ENCODE measurements at regions not wholly inside any gene's neighbourhood (a gene's known extent, or its start where the extent isn't known, plus 50 kb on each side); places are given as distances from the start of the nearest gene placed in this dataset.

- no peak overlapping the region for H3K4me3 ChIP-seq (ENCODE audit: low read length)
- H3K27ac ChIP-seq (ENCODE audit: low read length) = no peak overlapping the region
- H3K9me3 ChIP-seq (ENCODE audit: control insufficient read depth, low read depth, low read length) = no peaks in the 10 kb centered on the region
- no peaks in the 10 kb centered on the region for H3K27me3 ChIP-seq (ENCODE audit: control insufficient read depth, insufficient read depth, low read length)
- H3K36me3 ChIP-seq (ENCODE audit: control insufficient read depth, low read depth, low read length) = no peaks in the 10 kb centered on the region
- H3K4me1 ChIP-seq (ENCODE audit: control insufficient read depth, low read depth, low read length) = no peaks in the 10 kb centered on the region
- no peak overlapping the region for H3K9ac ChIP-seq (ENCODE audit: low read length)
These were observed 272.2 kb upstream of the KLF12 start for GRCh38 chr13:74406420-74406819.

- Histone ChIP-seq H3K36me3 (ENCODE audit: control insufficient read depth, low read depth, low read length) (no peaks in the 10 kb centered on the region), H3K27ac (ENCODE audit: low read length) (no peak overlapping the region), H3K9me3 (ENCODE audit: control insufficient read depth, low read depth, low read length) (no peaks in the 10 kb centered on the region), H3K4me1 (ENCODE audit: control insufficient read depth, low read depth, low read length) (no peaks in the 10 kb centered on the region), H3K9ac (ENCODE audit: low read length) (no peak overlapping the region), H3K4me3 (ENCODE audit: low read length) (no peak overlapping the region), H3K27me3 (ENCODE audit: control insufficient read depth, insufficient read depth, low read length) (no peaks in the 10 kb centered on the region)
These were observed 264.4 kb upstream of the KLF12 start for GRCh38 chr13:74398599-74398998.

- Histone ChIP-seq H3K4me3 (ENCODE audit: low read length) (no peak overlapping the region), H3K9ac (ENCODE audit: low read length) (no peak overlapping the region), H3K4me1 (ENCODE audit: control insufficient read depth, low read depth, low read length) (no peaks in the 10 kb centered on the region)
These were observed 254.9 kb upstream of the KLF12 start for GRCh38 chr13:74389056-74389455.

GRCh38 chr13:74388626-74389025 lies 254.4 kb upstream of the KLF12 start:
- Histone ChIP-seq H3K9ac (ENCODE audit: low read length) (no peak overlapping the region), H3K4me3 (ENCODE audit: low read length) (no peak overlapping the region), H3K27me3 (ENCODE audit: control insufficient read depth, insufficient read depth, low read length) (no peaks in the 10 kb centered on the region), H3K27ac (ENCODE audit: low read length) (no peak overlapping the region), H3K4me1 (ENCODE audit: control insufficient read depth, low read depth, low read length) (no peaks in the 10 kb centered on the region), H3K36me3 (ENCODE audit: control insufficient read depth, low read depth, low read length) (no peaks in the 10 kb centered on the region), H3K9me3 (ENCODE audit: control insufficient read depth, low read depth, low read length) (no peaks in the 10 kb centered on the region)

More at GRCh38 chr13:74389056-74389455, 254.9 kb upstream of the KLF12 start:
- Histone ChIP-seq H3K27me3 (ENCODE audit: control insufficient read depth, insufficient read depth, low read length) (no peaks in the 10 kb centered on the region), H3K27ac (ENCODE audit: low read length) (no peak overlapping the region), H3K9me3 (ENCODE audit: control insufficient read depth, low read depth, low read length) (no peaks in the 10 kb centered on the region), H3K36me3 (ENCODE audit: control insufficient read depth, low read depth, low read length) (no peaks in the 10 kb centered on the region)

- Histone ChIP-seq H3K4me3 (ENCODE audit: low read length) (no peak overlapping the region), H3K27me3 (ENCODE audit: control insufficient read depth, insufficient read depth, low read length) (no peaks in the 10 kb centered on the region), H3K36me3 (ENCODE audit: control insufficient read depth, low read depth, low read length) (no peaks in the 10 kb centered on the region), H3K27ac (ENCODE audit: low read length) (no peak overlapping the region), H3K9ac (ENCODE audit: low read length) (no peak overlapping the region), H3K4me1 (ENCODE audit: control insufficient read depth, low read depth, low read length) (no peaks in the 10 kb centered on the region), H3K9me3 (ENCODE audit: control insufficient read depth, low read depth, low read length) (no peaks in the 10 kb centered on the region)
These were observed 238.3 kb upstream of the KLF12 start for GRCh38 chr13:74372511-74372910.

- no peaks in the 10 kb centered on the region for H3K36me3 ChIP-seq (ENCODE audit: control insufficient read depth, low read depth, low read length)
- no peak overlapping the region for H3K4me3 ChIP-seq (ENCODE audit: low read length)
- no peaks in the 10 kb centered on the region for H3K27me3 ChIP-seq (ENCODE audit: control insufficient read depth, insufficient read depth, low read length)
- H3K9ac ChIP-seq (ENCODE audit: low read length) = no peak overlapping the region
- H3K4me1 ChIP-seq (ENCODE audit: control insufficient read depth, low read depth, low read length) = no peaks in the 10 kb centered on the region
- no peak overlapping the region for H3K27ac ChIP-seq (ENCODE audit: low read length)
- no peaks in the 10 kb centered on the region for H3K9me3 ChIP-seq (ENCODE audit: control insufficient read depth, low read depth, low read length)
These were observed 233.0 kb upstream of the KLF12 start for GRCh38 chr13:74367193-74367592.

GRCh38 chr13:74361274-74361673 lies 227.1 kb upstream of the KLF12 start:
- H3K27me3 ChIP-seq (ENCODE audit: control insufficient read depth, insufficient read depth, low read length) = no peaks in the 10 kb centered on the region
- no peaks in the 10 kb centered on the region for H3K36me3 ChIP-seq (ENCODE audit: control insufficient read depth, low read depth, low read length)
- no peak overlapping the region for H3K27ac ChIP-seq (ENCODE audit: low read length)
- no peaks in the 10 kb centered on the region for H3K9me3 ChIP-seq (ENCODE audit: control insufficient read depth, low read depth, low read length)
- no peak overlapping the region for H3K9ac ChIP-seq (ENCODE audit: low read length)
- no peaks in the 10 kb centered on the region for H3K4me1 ChIP-seq (ENCODE audit: control insufficient read depth, low read depth, low read length)
- H3K4me3 ChIP-seq (ENCODE audit: low read length) = no peak overlapping the region

GRCh38 chr13:74346960-74347359 lies 212.8 kb upstream of the KLF12 start:
- no peaks in the 10 kb centered on the region for H3K36me3 ChIP-seq (ENCODE audit: control insufficient read depth, low read depth, low read length)
- H3K4me1 ChIP-seq (ENCODE audit: control insufficient read depth, low read depth, low read length) = no peaks in the 10 kb centered on the region
- H3K27ac ChIP-seq (ENCODE audit: low read length) = no peak overlapping the region
- no peaks in the 10 kb centered on the region for H3K9me3 ChIP-seq (ENCODE audit: control insufficient read depth, low read depth, low read length)
- H3K4me3 ChIP-seq (ENCODE audit: low read length) = no peak overlapping the region
- no peaks in the 10 kb centered on the region for H3K27me3 ChIP-seq (ENCODE audit: control insufficient read depth, insufficient read depth, low read length)
- H3K9ac ChIP-seq (ENCODE audit: low read length) = no peak overlapping the region

GRCh38 chr13:74338341-74338740 lies 204.1 kb upstream of the KLF12 start:
- Histone ChIP-seq H3K27me3 (ENCODE audit: control insufficient read depth, insufficient read depth, low read length) (no peaks in the 10 kb centered on the region), H3K9me3 (ENCODE audit: control insufficient read depth, low read depth, low read length) (no peaks in the 10 kb centered on the region), H3K4me3 (ENCODE audit: low read length) (no peak overlapping the region), H3K27ac (ENCODE audit: low read length) (no peak overlapping the region), H3K36me3 (ENCODE audit: control insufficient read depth, low read depth, low read length) (no peaks in the 10 kb centered on the region), H3K9ac (ENCODE audit: low read length) (no peak overlapping the region), H3K4me1 (ENCODE audit: control insufficient read depth, low read depth, low read length) (no peaks in the 10 kb centered on the region)

GRCh38 chr13:74336546-74336945 lies 202.3 kb upstream of the KLF12 start:
- no peak overlapping the region for H3K27ac ChIP-seq (ENCODE audit: low read length)

GRCh38 chr13:74335370-74335769 lies 201.2 kb upstream of the KLF12 start:
- H3K9me3 ChIP-seq (ENCODE audit: control insufficient read depth, low read depth, low read length) = no peaks in the 10 kb centered on the region
- H3K27ac ChIP-seq (ENCODE audit: low read length) = no peak overlapping the region

More at GRCh38 chr13:74336546-74336945, 202.3 kb upstream of the KLF12 start:
- Histone ChIP-seq H3K9me3 (ENCODE audit: control insufficient read depth, low read depth, low read length) (no peaks in the 10 kb centered on the region), H3K27me3 (ENCODE audit: control insufficient read depth, insufficient read depth, low read length) (no peaks in the 10 kb centered on the region), H3K4me1 (ENCODE audit: control insufficient read depth, low read depth, low read length) (no peaks in the 10 kb centered on the region), H3K4me3 (ENCODE audit: low read length) (no peak overlapping the region), H3K36me3 (ENCODE audit: control insufficient read depth, low read depth, low read length) (no peaks in the 10 kb centered on the region), H3K9ac (ENCODE audit: low read length) (no peak overlapping the region)

GRCh38 chr13:74329962-74330361 lies 195.8 kb upstream of the KLF12 start:
- no peaks in the 10 kb centered on the region for H3K36me3 ChIP-seq (ENCODE audit: control insufficient read depth, low read depth, low read length)
- no peaks in the 10 kb centered on the region for H3K27me3 ChIP-seq (ENCODE audit: control insufficient read depth, insufficient read depth, low read length)
- H3K4me1 ChIP-seq (ENCODE audit: control insufficient read depth, low read depth, low read length) = no peaks in the 10 kb centered on the region
- H3K9ac ChIP-seq (ENCODE audit: low read length) = no peak overlapping the region
- no peak overlapping the region for H3K4me3 ChIP-seq (ENCODE audit: low read length)
- no peaks in the 10 kb centered on the region for H3K9me3 ChIP-seq (ENCODE audit: control insufficient read depth, low read depth, low read length)
- no peak overlapping the region for H3K27ac ChIP-seq (ENCODE audit: low read length)

More at GRCh38 chr13:74335370-74335769, 201.2 kb upstream of the KLF12 start:
- Histone ChIP-seq H3K36me3 (ENCODE audit: control insufficient read depth, low read depth, low read length) (no peaks in the 10 kb centered on the region), H3K9ac (ENCODE audit: low read length) (no peak overlapping the region), H3K4me1 (ENCODE audit: control insufficient read depth, low read depth, low read length) (no peaks in the 10 kb centered on the region), H3K27me3 (ENCODE audit: control insufficient read depth, insufficient read depth, low read length) (no peaks in the 10 kb centered on the region), H3K4me3 (ENCODE audit: low read length) (no peak overlapping the region)

Data from iPS-18a (cell line).